ENCODE measurements at regions not wholly inside any gene's neighbourhood (a gene's known extent, or its start where the extent isn't known, plus 50 kb on each side); places are given as distances from the start of the nearest gene placed in this dataset.

GRCh38 chr2:17156086-17156485 lies 362.2 kb downstream of the RAD51AP2 start:
- H3K4me3 Mint-ChIP-seq (ENCODE audit: unreplicated experiment): no peak overlapping the region
- H3K4me1 Mint-ChIP-seq (ENCODE audit: unreplicated experiment): no peaks in the 10 kb centered on the region

DNA sequence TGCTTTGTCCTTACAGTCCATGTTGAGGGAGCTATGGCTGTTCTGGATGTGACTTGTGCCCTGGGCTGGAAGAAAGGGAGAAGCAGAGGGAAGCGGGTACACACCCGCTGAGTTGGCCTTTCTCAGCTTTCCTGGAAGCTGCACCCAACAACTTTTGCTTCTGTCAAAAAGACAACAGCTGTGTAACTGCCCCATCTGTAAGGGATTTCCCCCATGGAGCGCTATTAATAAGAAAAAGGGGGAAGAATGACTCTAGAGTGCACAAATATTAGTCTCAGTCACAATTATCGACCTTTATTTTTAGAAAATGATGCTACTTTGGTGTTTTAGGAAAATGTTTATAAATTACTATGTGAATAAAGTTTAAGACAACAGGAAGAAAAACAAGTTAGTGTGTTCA lies 368.3 kb downstream of the RAD51AP2 start:
- no peaks in the 10 kb centered on the region for H3K27me3 Mint-ChIP-seq (ENCODE audit: unreplicated experiment)
- no peaks in the 10 kb centered on the region for H3K9me3 Mint-ChIP-seq (ENCODE audit: unreplicated experiment)
- DNase-seq (ENCODE audit: extremely low spot score, unreplicated experiment): no peak
- H3K36me3 Mint-ChIP-seq (ENCODE audit: unreplicated experiment): no peaks in the 10 kb centered on the region
- H3K4me1 Mint-ChIP-seq (ENCODE audit: unreplicated experiment): no peaks in the 10 kb centered on the region
- TF ChIP-seq CTCF (IDR thresholded peaks at IDR 0.05): no peak
- H3K4me3 Mint-ChIP-seq (ENCODE audit: unreplicated experiment): no peak overlapping the region
- no peak overlapping the region for H3K27ac Mint-ChIP-seq (ENCODE audit: unreplicated experiment)

More at GRCh38 chr2:17156086-17156485, 362.2 kb downstream of the RAD51AP2 start:
- Mint-ChIP-seq H3K27me3 (ENCODE audit: unreplicated experiment) (no peaks in the 10 kb centered on the region), H3K9me3 (ENCODE audit: unreplicated experiment) (no peaks in the 10 kb centered on the region), H3K27ac (ENCODE audit: unreplicated experiment) (no peak overlapping the region), H3K36me3 (ENCODE audit: unreplicated experiment) (no peaks in the 10 kb centered on the region)
- TF ChIP-seq CTCF (IDR thresholded peaks at IDR 0.05): no peak
- DNase-seq (ENCODE audit: extremely low spot score, unreplicated experiment): no peak

GRCh38 chr2:17148407-17149145 lies 369.7 kb downstream of the RAD51AP2 start:
- no peak for DNase-seq (ENCODE audit: extremely low spot score, unreplicated experiment)
- H3K27ac Mint-ChIP-seq (ENCODE audit: unreplicated experiment): no peak overlapping the region

GRCh38 chr2:17146358-17146757 lies 371.9 kb downstream of the RAD51AP2 start:
- no peak for TF ChIP-seq CTCF (IDR thresholded peaks at IDR 0.05)
- no peaks in the 10 kb centered on the region for H3K4me1 Mint-ChIP-seq (ENCODE audit: unreplicated experiment)
- no peaks in the 10 kb centered on the region for H3K36me3 Mint-ChIP-seq (ENCODE audit: unreplicated experiment)
- no peak overlapping the region for H3K27ac Mint-ChIP-seq (ENCODE audit: unreplicated experiment)
- DNase-seq (ENCODE audit: extremely low spot score, unreplicated experiment): no peak
- no peaks in the 10 kb centered on the region for H3K27me3 Mint-ChIP-seq (ENCODE audit: unreplicated experiment)
- no peaks in the 10 kb centered on the region for H3K9me3 Mint-ChIP-seq (ENCODE audit: unreplicated experiment)
- no peak overlapping the region for H3K4me3 Mint-ChIP-seq (ENCODE audit: unreplicated experiment)

More at GRCh38 chr2:17148407-17149145, 369.7 kb downstream of the RAD51AP2 start:
- H3K36me3 Mint-ChIP-seq (ENCODE audit: unreplicated experiment): no peaks in the 10 kb centered on the region
- no peak overlapping the region for H3K4me3 Mint-ChIP-seq (ENCODE audit: unreplicated experiment)
- TF ChIP-seq CTCF (IDR thresholded peaks at IDR 0.05): no peak
- H3K27me3 Mint-ChIP-seq (ENCODE audit: unreplicated experiment): no peaks in the 10 kb centered on the region
- H3K4me1 Mint-ChIP-seq (ENCODE audit: unreplicated experiment): no peaks in the 10 kb centered on the region
- H3K9me3 Mint-ChIP-seq (ENCODE audit: unreplicated experiment): no peaks in the 10 kb centered on the region

DNA sequence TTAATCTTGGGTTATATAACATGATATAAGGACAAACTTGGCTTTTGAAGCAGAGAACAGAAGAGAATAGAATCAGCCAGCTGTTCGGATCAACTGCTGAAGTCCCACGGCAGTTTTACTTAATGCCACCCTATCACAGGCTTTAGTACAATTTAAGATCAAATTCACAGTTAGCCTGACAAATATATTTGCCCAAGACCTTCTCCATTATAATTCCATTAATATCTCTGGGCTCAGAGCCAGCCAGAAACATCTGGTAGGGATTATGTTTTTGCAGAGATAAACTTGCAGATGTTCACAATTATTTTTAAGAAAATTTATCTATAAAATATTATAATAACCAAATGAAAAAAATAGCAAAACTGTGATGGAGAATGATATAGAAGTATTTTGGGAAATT lies 381.4 kb downstream of the RAD51AP2 start:
- Mint-ChIP-seq H3K27ac (ENCODE audit: unreplicated experiment) (no peak overlapping the region), H3K9me3 (ENCODE audit: unreplicated experiment) (no peaks in the 10 kb centered on the region), H3K27me3 (ENCODE audit: unreplicated experiment) (peaks cover 4% of the 10 kb centered on the region), H3K4me3 (ENCODE audit: unreplicated experiment) (no peak overlapping the region), H3K4me1 (ENCODE audit: unreplicated experiment) (no peaks in the 10 kb centered on the region), H3K36me3 (ENCODE audit: unreplicated experiment) (no peaks in the 10 kb centered on the region)
- DNase-seq (ENCODE audit: extremely low spot score, unreplicated experiment): no peak
- no peak for TF ChIP-seq CTCF (IDR thresholded peaks at IDR 0.05)

Measured in osteocyte (in vitro differentiated cells).